Activated B cell treated with CpG ODN at 0.5 μM for 24 hours (primary cell): ENCODE measurements at regions not wholly inside any gene's neighbourhood (a gene's known extent, or its start where the extent isn't known, plus 50 kb on each side); places are given as distances from the start of the nearest gene placed in this dataset.

Experiments
- ATAC-seq: fragments of 200-7000 bp; cut with Tn5 transposase; one replicate; pipeline ENCODE4 v1.10.0; 2021; ENCODE audit warnings: low read depth, mild to moderate bottlenecking, moderate library complexity
- CTCF ChIA-PET: fragments of 350-600 bp; sonication (Branson Sonifier 250); formaldehyde crosslinking; loops from one replicate; lab custom pipeline; 2021; ENCODE audit warnings: antibody characterized with exemption; lab: Charles Lee
- POLR2A ChIA-PET: fragments of 350-600 bp; sonication (Branson Sonifier 250); formaldehyde crosslinking; loops from one replicate; lab custom pipeline; 2021; ENCODE audit warnings: antibody characterized with exemption; lab: Charles Lee
- DNase-seq: peaks from one replicate; pipeline ENCODE4 v3.0.0; 2022
- H3K27ac Mint-ChIP-seq: one replicate; pipeline ENCODE4 v1.8.0; 2020; ENCODE audit warnings: mixed read lengths
- H3K27me3 Mint-ChIP-seq: one replicate; pipeline ENCODE4 v1.8.0; 2021; ENCODE audit warnings: mixed read lengths
- H3K36me3 Mint-ChIP-seq: one replicate; pipeline ENCODE4 v1.8.0; 2021; ENCODE audit warnings: low read depth, mixed read lengths
- H3K4me1 Mint-ChIP-seq: one replicate; pipeline ENCODE4 v1.8.0; 2021; ENCODE audit warnings: mixed read lengths
- H3K4me3 Mint-ChIP-seq: one replicate; pipeline ENCODE4 v1.8.0; 2020; ENCODE audit warnings: mild to moderate bottlenecking, mixed read lengths
- H3K9me3 Mint-ChIP-seq: one replicate; pipeline ENCODE4 v1.8.0; 2020; ENCODE audit warnings: mixed read lengths
- intact Hi-C: fragments of 100-400 bp; cut with micrococcal nuclease; formaldehyde crosslinking; loops from one replicate; pipeline ENCODE4 v1.15.1; 2024
- TF ChIP-seq, protein P1 (sequence below): fragments of 200-600 bp; IDR thresholded peaks from one replicate; pipeline ENCODE4 v1.8.0; 2022; ENCODE audit warnings: antibody characterized with exemption, mild to moderate bottlenecking

- Mint-ChIP-seq H3K27ac (no peak overlapping the region), H3K27me3 (no peaks in the 10 kb centered on the region), H3K36me3 (no peaks in the 10 kb centered on the region), H3K4me1 (peaks cover under 1% of the 10 kb centered on the region), H3K9me3 (peaks cover 2% of the 10 kb centered on the region), H3K4me3 (no peak overlapping the region)
- CTCF ChIA-PET: no interaction called here
- no peak for DNase-seq
- intact Hi-C loops: no loop called here
- ATAC-seq: no peak
- POLR2A ChIA-PET: no interaction called here
- TF ChIP-seq, protein P1, sequence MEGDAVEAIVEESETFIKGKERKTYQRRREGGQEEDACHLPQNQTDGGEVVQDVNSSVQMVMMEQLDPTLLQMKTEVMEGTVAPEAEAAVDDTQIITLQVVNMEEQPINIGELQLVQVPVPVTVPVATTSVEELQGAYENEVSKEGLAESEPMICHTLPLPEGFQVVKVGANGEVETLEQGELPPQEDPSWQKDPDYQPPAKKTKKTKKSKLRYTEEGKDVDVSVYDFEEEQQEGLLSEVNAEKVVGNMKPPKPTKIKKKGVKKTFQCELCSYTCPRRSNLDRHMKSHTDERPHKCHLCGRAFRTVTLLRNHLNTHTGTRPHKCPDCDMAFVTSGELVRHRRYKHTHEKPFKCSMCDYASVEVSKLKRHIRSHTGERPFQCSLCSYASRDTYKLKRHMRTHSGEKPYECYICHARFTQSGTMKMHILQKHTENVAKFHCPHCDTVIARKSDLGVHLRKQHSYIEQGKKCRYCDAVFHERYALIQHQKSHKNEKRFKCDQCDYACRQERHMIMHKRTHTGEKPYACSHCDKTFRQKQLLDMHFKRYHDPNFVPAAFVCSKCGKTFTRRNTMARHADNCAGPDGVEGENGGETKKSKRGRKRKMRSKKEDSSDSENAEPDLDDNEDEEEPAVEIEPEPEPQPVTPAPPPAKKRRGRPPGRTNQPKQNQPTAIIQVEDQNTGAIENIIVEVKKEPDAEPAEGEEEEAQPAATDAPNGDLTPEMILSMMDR: no peak
These were observed 714.2 kb downstream of the CETN3 start for GRCh38 chr5:89695371-89695770.

DNA sequence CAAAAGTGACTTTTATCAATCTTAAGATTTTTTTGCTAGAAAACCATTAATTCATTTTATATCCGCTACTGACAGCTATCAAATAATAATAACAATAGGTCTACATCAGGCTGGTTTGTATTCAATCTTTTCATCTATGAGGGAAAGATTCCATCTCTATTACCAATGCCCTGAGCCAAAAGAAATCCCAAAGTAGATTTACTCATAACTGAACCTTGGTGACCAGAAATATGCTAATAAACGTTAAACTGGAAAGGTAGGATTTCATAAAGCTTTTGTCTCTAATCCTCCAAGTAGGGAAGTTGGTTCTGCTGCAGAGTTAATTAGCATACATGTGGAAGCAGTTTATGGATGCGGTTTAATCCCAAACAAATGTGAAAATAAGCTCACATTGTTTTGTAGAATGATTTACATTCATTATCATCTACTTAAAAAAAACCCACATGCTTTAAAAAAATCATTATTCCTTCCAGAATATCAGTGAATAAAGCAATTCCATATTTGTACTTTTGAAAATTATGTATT lies 715.5 kb downstream of the CETN3 start:
- Mint-ChIP-seq H3K4me3 (no peak overlapping the region), H3K36me3 (no peaks in the 10 kb centered on the region), H3K27ac (no peak overlapping the region), H3K4me1 (peaks cover 8% of the 10 kb centered on the region), H3K9me3 (no peaks in the 10 kb centered on the region), H3K27me3 (no peaks in the 10 kb centered on the region)
- intact Hi-C loops: no loop called here
- DNase-seq: no peak
- ChIA-PET CTCF (no interaction called here), POLR2A (no interaction called here)
- TF ChIP-seq, protein P1: no peak
- no peak for ATAC-seq

DNA sequence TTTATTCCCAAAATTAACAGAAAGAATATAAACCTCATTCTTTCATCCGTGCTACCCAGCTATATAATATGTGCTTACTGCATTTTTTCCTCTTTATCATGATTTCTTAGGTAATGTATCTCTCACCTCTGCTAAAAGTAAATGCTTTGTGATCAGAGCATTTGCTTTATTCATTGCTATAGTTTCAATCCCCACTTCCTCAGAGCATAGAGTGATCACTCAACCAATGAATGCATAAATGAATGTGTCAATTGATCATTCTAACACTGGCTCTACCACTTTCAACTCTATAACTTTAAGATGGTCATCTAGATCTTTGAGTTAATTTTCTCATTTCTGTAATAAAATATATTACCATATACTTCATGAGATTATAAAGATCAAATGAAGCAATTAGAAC lies 719.2 kb downstream of the CETN3 start:
- TF ChIP-seq, protein P1: no peak
- no peak overlapping the region for H3K27ac Mint-ChIP-seq

GRCh38 chr5:89686081-89686765 lies 723.3 kb downstream of the CETN3 start:
- no peaks in the 10 kb centered on the region for H3K27me3 Mint-ChIP-seq
- ATAC-seq (no peak), DNase-seq (no peak)
- ChIA-PET CTCF (no interaction called here), POLR2A (no interaction called here)
- H3K36me3 Mint-ChIP-seq: no peaks in the 10 kb centered on the region
- TF ChIP-seq, protein P1: no peak
- H3K4me1 Mint-ChIP-seq: peaks cover 16% of the 10 kb centered on the region
- H3K9me3 Mint-ChIP-seq: peaks cover 1% of the 10 kb centered on the region
- H3K27ac Mint-ChIP-seq: peak overlapping the region; percentile 1
- no peak overlapping the region for H3K4me3 Mint-ChIP-seq
- intact Hi-C loops: no loop called here

More for the DNA sequence above, 719.2 kb downstream of the CETN3 start:
- Mint-ChIP-seq H3K9me3 (no peaks in the 10 kb centered on the region), H3K4me1 (peaks cover 16% of the 10 kb centered on the region), H3K4me3 (no peak overlapping the region), H3K36me3 (no peaks in the 10 kb centered on the region), H3K27me3 (no peaks in the 10 kb centered on the region)
- ChIA-PET POLR2A (no interaction called here), CTCF (no interaction called here)
- no peak for DNase-seq
- intact Hi-C loops: no loop called here
- ATAC-seq: no peak

GRCh38 chr5:89676634-89677033 lies 732.9 kb downstream of the CETN3 start:
- TF ChIP-seq, protein P1: no peak
- Mint-ChIP-seq H3K27ac (no peak overlapping the region), H3K4me1 (no peaks in the 10 kb centered on the region), H3K36me3 (no peaks in the 10 kb centered on the region), H3K27me3 (no peaks in the 10 kb centered on the region), H3K4me3 (no peak overlapping the region), H3K9me3 (peaks cover 4% of the 10 kb centered on the region)
- ChIA-PET CTCF (no interaction called here), POLR2A (no interaction called here)
- DNase-seq (no peak), ATAC-seq (no peak)
- intact Hi-C loops: no loop called here
